ENCODE measurements at regions not wholly inside any gene's neighbourhood (a gene's known extent, or its start where the extent isn't known, plus 50 kb on each side); places are given as distances from the start of the nearest gene placed in this dataset.
"Not testable (repeated sequence)": the region's sequence is repeated elsewhere in the genome, so short reads cannot be mapped to it uniquely, and the experiment has no call there.

GRCh38 chr5:101751105-101751504 is 545.0 kb downstream of the SLCO4C1 start:
- H3K4me3 ChIP-seq (ENCODE audit: insufficient read depth, low read length, poor library complexity, severe bottlenecking) = no peak overlapping the region
- H3K9ac ChIP-seq (ENCODE audit: low read length) = no peak overlapping the region
- H3K9me2 ChIP-seq (replicated peaks; ENCODE audit: insufficient read depth, low read length) = no peaks in the 10 kb centered on the region
- H3K36me3 ChIP-seq (ENCODE audit: low read length) = no peaks in the 10 kb centered on the region
- H3K4me2 ChIP-seq (ENCODE audit: low read depth, low read length, poor library complexity, severe bottlenecking) = no peak overlapping the region
- TF ChIP-seq CTCF (IDR thresholded peaks at IDR 0.05; ENCODE audit: insufficient read depth, low read length, poor library complexity, severe bottlenecking) (no peak), EZH2phosphoT487 (conservative IDR thresholded peaks at IDR 0.05; ENCODE audit: low read length) (no peak)
- no peak overlapping the region for H2AFZ ChIP-seq (ENCODE audit: low read depth, low read length, severe bottlenecking)
- H3F3A ChIP-seq (ENCODE audit: insufficient read depth) = no peaks in the 10 kb centered on the region
- no peaks in the 10 kb centered on the region for H3K79me2 ChIP-seq (ENCODE audit: insufficient read depth, low read length)
- no peaks in the 10 kb centered on the region for H4K20me1 ChIP-seq (ENCODE audit: low read depth, low read length)
- no peaks in the 10 kb centered on the region for H3K27me3 ChIP-seq (ENCODE audit: low read length)
- no peak overlapping the region for H3K27ac ChIP-seq (ENCODE audit: low read depth, low read length)
- H3K9me3 ChIP-seq (ENCODE audit: insufficient read depth, low read length) = no peaks in the 10 kb centered on the region

GRCh38 chr5:101743000-101743399 is 553.1 kb downstream of the SLCO4C1 start:
- not testable (repeated sequence) for H3K4me2 ChIP-seq (ENCODE audit: low read depth, low read length, poor library complexity, severe bottlenecking); H4K20me1 ChIP-seq (ENCODE audit: low read depth, low read length); H3K27me3 ChIP-seq (ENCODE audit: low read length); H3K9ac ChIP-seq (ENCODE audit: low read length); H3F3A ChIP-seq (ENCODE audit: insufficient read depth); H3K9me2 ChIP-seq (replicated peaks; ENCODE audit: insufficient read depth, low read length); H3K9me3 ChIP-seq (ENCODE audit: insufficient read depth, low read length); H3K27ac ChIP-seq (ENCODE audit: low read depth, low read length); H3K79me2 ChIP-seq (ENCODE audit: insufficient read depth, low read length); H3K4me3 ChIP-seq (ENCODE audit: insufficient read depth, low read length, poor library complexity, severe bottlenecking); H2AFZ ChIP-seq (ENCODE audit: low read depth, low read length, severe bottlenecking); H3K36me3 ChIP-seq (ENCODE audit: low read length)

- Histone ChIP-seq H4K20me1 (ENCODE audit: low read depth, low read length) (no peaks in the 10 kb centered on the region), H3K9me3 (ENCODE audit: insufficient read depth, low read length) (no peaks in the 10 kb centered on the region), H3K4me2 (ENCODE audit: low read depth, low read length, poor library complexity, severe bottlenecking) (no peak overlapping the region), H3K79me2 (ENCODE audit: insufficient read depth, low read length) (no peaks in the 10 kb centered on the region), H3K4me3 (ENCODE audit: insufficient read depth, low read length, poor library complexity, severe bottlenecking) (no peak overlapping the region), H3K27ac (ENCODE audit: low read depth, low read length) (no peak overlapping the region), H3K36me3 (ENCODE audit: low read length) (no peaks in the 10 kb centered on the region), H3K27me3 (ENCODE audit: low read length) (no peaks in the 10 kb centered on the region), H2AFZ (ENCODE audit: low read depth, low read length, severe bottlenecking) (no peak overlapping the region), H3K9ac (ENCODE audit: low read length) (no peak overlapping the region), H3K9me2 (replicated peaks; ENCODE audit: insufficient read depth, low read length) (no peaks in the 10 kb centered on the region), H3F3A (ENCODE audit: insufficient read depth) (no peaks in the 10 kb centered on the region)
- no peak for TF ChIP-seq CTCF (IDR thresholded peaks at IDR 0.05; ENCODE audit: insufficient read depth, low read length, poor library complexity, severe bottlenecking)
- no peak for TF ChIP-seq EZH2phosphoT487 (conservative IDR thresholded peaks at IDR 0.05; ENCODE audit: low read length)
Measured at GRCh38 chr5:101728933-101729332, 567.2 kb downstream of the SLCO4C1 start.

- no peak overlapping the region for H3K27ac ChIP-seq (ENCODE audit: low read depth, low read length)
- no peak overlapping the region for H3K9ac ChIP-seq (ENCODE audit: low read length)
- H3K9me3 ChIP-seq (ENCODE audit: insufficient read depth, low read length) = no peaks in the 10 kb centered on the region
- H3K4me3 ChIP-seq (ENCODE audit: insufficient read depth, low read length, poor library complexity, severe bottlenecking) = no peak overlapping the region
- TF ChIP-seq EZH2phosphoT487 (conservative IDR thresholded peaks at IDR 0.05; ENCODE audit: low read length) = no peak
- TF ChIP-seq CTCF (IDR thresholded peaks at IDR 0.05; ENCODE audit: insufficient read depth, low read length, poor library complexity, severe bottlenecking) = no peak
- no peak overlapping the region for H3K4me2 ChIP-seq (ENCODE audit: low read depth, low read length, poor library complexity, severe bottlenecking)
- no peaks in the 10 kb centered on the region for H3K79me2 ChIP-seq (ENCODE audit: insufficient read depth, low read length)
- H3K27me3 ChIP-seq (ENCODE audit: low read length) = no peaks in the 10 kb centered on the region
- H3K9me2 ChIP-seq (replicated peaks; ENCODE audit: insufficient read depth, low read length) = no peaks in the 10 kb centered on the region
- no peaks in the 10 kb centered on the region for H4K20me1 ChIP-seq (ENCODE audit: low read depth, low read length)
- H3F3A ChIP-seq (ENCODE audit: insufficient read depth) = no peaks in the 10 kb centered on the region
- H3K36me3 ChIP-seq (ENCODE audit: low read length) = no peaks in the 10 kb centered on the region
- H2AFZ ChIP-seq (ENCODE audit: low read depth, low read length, severe bottlenecking) = no peak overlapping the region
Measured at GRCh38 chr5:101721543-101721942, 574.5 kb downstream of the SLCO4C1 start.

Data from SU-DHL-6 (cell line).